NCI-H1105 (cell line): ENCODE measurements at regions not wholly inside any gene's neighbourhood (a gene's known extent, or its start where the extent isn't known, plus 50 kb on each side); places are given as distances from the start of the nearest gene placed in this dataset.
A peak's percentile ranks its signal among the peaks of the same experiment; 100 is the strongest.

ENCODE experiments used
- DNase-seq: peaks from one replicate; lab custom pipeline; 2025; lab: John Stamatoyannopoulos, UW

GRCh38 chr3:69568951-69569350 lies 170.3 kb upstream of the MITF start:
- no peak for DNase-seq

- no peak for DNase-seq
Measured at GRCh38 chr3:69568458-69568857, 170.8 kb upstream of the MITF start.

GRCh38 chr3:69567710-69568052 lies 171.6 kb upstream of the MITF start:
- no peak for DNase-seq

- no peak for DNase-seq
Measured at GRCh38 chr3:69567023-69567709, 172.1 kb upstream of the MITF start.

GRCh38 chr3:69566275-69566674 lies 173.0 kb upstream of the MITF start:
- no peak for DNase-seq

- no peak for DNase-seq
Measured at GRCh38 chr3:69565316-69565715, 173.9 kb upstream of the MITF start.

GRCh38 chr3:69563981-69564380 lies 175.3 kb upstream of the MITF start:
- no peak for DNase-seq

GRCh38 chr3:69563151-69563550 lies 176.1 kb upstream of the MITF start:
- DNase-seq, result no peak

- no peak for DNase-seq
Measured at GRCh38 chr3:69562020-69562419, 176.1 kb upstream of the FRMD4B start.

- DNase-seq, result no peak
Measured at GRCh38 chr3:69560818-69561217, 174.9 kb upstream of the FRMD4B start.

GRCh38 chr3:69560116-69560515 lies 174.2 kb upstream of the FRMD4B start:
- no peak for DNase-seq

- no peak for DNase-seq
Measured at GRCh38 chr3:69558912-69559311, 173.0 kb upstream of the FRMD4B start.

GRCh38 chr3:69554576-69554975 lies 168.7 kb upstream of the FRMD4B start:
- no peak for DNase-seq

- DNase-seq, result no peak
Measured at GRCh38 chr3:69553888-69554287, 168.0 kb upstream of the FRMD4B start.

- DNase-seq, result no peak
Measured at GRCh38 chr3:69547461-69547880, 161.6 kb upstream of the FRMD4B start.

GRCh38 chr3:69542805-69543429 lies 157.0 kb upstream of the FRMD4B start:
- DNase-seq, result no peak

GRCh38 chr3:69542089-69542804 lies 156.4 kb upstream of the FRMD4B start:
- peak; percentile 26 for DNase-seq

- DNase-seq, result no peak
Measured at GRCh38 chr3:69541711-69542088, 155.8 kb upstream of the FRMD4B start.

- DNase-seq, result no peak
Measured at GRCh38 chr3:69540706-69541581, 155.1 kb upstream of the FRMD4B start.

GRCh38 chr3:69539134-69539533 lies 153.2 kb upstream of the FRMD4B start:
- no peak for DNase-seq

GRCh38 chr3:69538281-69538680 lies 152.4 kb upstream of the FRMD4B start:
- DNase-seq, result no peak

GRCh38 chr3:69536306-69537020 lies 150.6 kb upstream of the FRMD4B start:
- DNase-seq, result no peak
